Upper lobe of right lung (tissue), 1 donor: ENCODE measurements at regions not wholly inside any gene's neighbourhood (a gene's known extent, or its start where the extent isn't known, plus 50 kb on each side); places are given as distances from the start of the nearest gene placed in this dataset.

Source experiments
- ATAC-seq: fragments of 200-7000 bp; cut with Tn5 transposase; one replicate; pipeline ENCODE4 v1.9.1; 2020; ENCODE audit warnings: mild to moderate bottlenecking, moderate library complexity
- DNase-seq: peaks from one replicate; pipeline ENCODE4 v3.0.0-alpha.2; 2020
- H3K27ac ChIP-seq: fragments of 200-600 bp; one replicate; pipeline ENCODE4 v1.8.0; 2022
- H3K27me3 ChIP-seq: fragments of 200-600 bp; one replicate; pipeline ENCODE4 v1.8.0; 2022; ENCODE audit warnings: mild to moderate bottlenecking
- H3K36me3 ChIP-seq: fragments of 200-600 bp; one replicate; pipeline ENCODE4 v1.8.0; 2022
- H3K4me1 ChIP-seq: fragments of 200-600 bp; one replicate; pipeline ENCODE4 v1.8.0; 2022
- H3K4me3 ChIP-seq: fragments of 200-600 bp; one replicate; pipeline ENCODE4 v1.8.0; 2022; ENCODE audit warnings: mild to moderate bottlenecking
- H3K9me3 ChIP-seq: fragments of 200-600 bp; one replicate; pipeline ENCODE4 v1.8.0; 2022
- intact Hi-C: fragments of 100-400 bp; cut with DNase I; formaldehyde crosslinking; loops from one replicate; pipeline ENCODE4 v1.11.0; 2022
- TF ChIP-seq, protein P1 (sequence below): fragments of 200-600 bp; IDR thresholded peaks from one replicate; pipeline ENCODE4 v1.8.0; 2022; ENCODE audit warnings: antibody characterized with exemption
- donor health status: DM: no; HTN: yes; CAD: no; lungs with severe emphysema.

- Histone ChIP-seq H3K27me3 (no peaks in the 10 kb centered on the region), H3K4me3 (no peak overlapping the region), H3K4me1 (peaks cover 14% of the 10 kb centered on the region), H3K27ac (no peak overlapping the region), H3K9me3 (no peaks in the 10 kb centered on the region), H3K36me3 (no peaks in the 10 kb centered on the region)
- intact Hi-C loops = no loop called here
- DNase-seq (no peak), ATAC-seq (no peak)
- TF ChIP-seq, protein P1, sequence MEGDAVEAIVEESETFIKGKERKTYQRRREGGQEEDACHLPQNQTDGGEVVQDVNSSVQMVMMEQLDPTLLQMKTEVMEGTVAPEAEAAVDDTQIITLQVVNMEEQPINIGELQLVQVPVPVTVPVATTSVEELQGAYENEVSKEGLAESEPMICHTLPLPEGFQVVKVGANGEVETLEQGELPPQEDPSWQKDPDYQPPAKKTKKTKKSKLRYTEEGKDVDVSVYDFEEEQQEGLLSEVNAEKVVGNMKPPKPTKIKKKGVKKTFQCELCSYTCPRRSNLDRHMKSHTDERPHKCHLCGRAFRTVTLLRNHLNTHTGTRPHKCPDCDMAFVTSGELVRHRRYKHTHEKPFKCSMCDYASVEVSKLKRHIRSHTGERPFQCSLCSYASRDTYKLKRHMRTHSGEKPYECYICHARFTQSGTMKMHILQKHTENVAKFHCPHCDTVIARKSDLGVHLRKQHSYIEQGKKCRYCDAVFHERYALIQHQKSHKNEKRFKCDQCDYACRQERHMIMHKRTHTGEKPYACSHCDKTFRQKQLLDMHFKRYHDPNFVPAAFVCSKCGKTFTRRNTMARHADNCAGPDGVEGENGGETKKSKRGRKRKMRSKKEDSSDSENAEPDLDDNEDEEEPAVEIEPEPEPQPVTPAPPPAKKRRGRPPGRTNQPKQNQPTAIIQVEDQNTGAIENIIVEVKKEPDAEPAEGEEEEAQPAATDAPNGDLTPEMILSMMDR = no peak
These were observed 105.0 kb upstream of the BEND6 start for GRCh38 chr6:56849896-56850295.

DNA sequence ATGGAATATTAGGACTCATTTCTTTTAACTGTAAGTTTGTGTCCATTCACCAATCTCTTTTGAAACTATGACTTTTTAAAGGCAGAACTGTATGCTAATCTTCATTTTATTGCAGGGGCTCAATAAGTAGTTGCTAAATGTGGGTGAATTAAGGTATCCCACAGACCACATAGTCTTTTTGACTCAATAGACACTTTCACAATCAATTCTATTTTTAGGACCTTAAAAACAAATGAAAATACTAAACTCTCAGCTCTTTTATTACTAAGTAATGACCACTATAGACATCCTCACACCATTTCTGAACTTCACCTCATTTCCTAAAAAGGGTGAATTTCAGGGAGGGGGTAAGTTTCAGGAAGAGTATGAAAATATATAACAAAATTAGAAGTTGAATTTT, 106.8 kb upstream of the BEND6 start:
- DNase-seq (no peak), ATAC-seq (no peak)
- intact Hi-C loops = no loop called here
- H3K27me3 ChIP-seq = no peaks in the 10 kb centered on the region
- H3K4me3 ChIP-seq = no peak overlapping the region
- no peaks in the 10 kb centered on the region for H3K36me3 ChIP-seq
- H3K9me3 ChIP-seq = no peaks in the 10 kb centered on the region
- TF ChIP-seq, protein P1 = no peak
- peaks cover 14% of the 10 kb centered on the region for H3K4me1 ChIP-seq
- no peak overlapping the region for H3K27ac ChIP-seq

DNA sequence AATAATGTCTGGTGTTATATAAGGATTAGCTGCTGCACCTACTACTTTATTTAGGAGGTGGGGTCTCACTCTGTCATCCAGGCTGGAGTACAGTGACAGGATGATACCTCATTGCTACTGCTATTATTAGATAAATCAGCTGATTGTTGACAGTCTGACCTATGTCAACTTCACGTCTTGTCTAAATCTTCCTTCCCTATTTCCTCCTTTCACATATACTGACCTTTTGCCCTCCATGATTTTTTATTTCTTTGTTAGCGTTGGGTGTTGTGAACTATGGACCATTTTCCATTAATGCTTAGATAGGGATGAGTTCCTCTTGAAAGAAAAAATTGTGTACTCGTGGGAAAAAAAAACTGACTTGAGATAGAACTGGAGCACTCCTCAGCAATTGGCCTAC, 109.9 kb upstream of the BEND6 start:
- H3K27me3 ChIP-seq = no peaks in the 10 kb centered on the region
- ATAC-seq (no peak), DNase-seq (no peak)
- H3K4me1 ChIP-seq = no peaks in the 10 kb centered on the region
- intact Hi-C loops = no loop called here
- no peaks in the 10 kb centered on the region for H3K36me3 ChIP-seq
- no peaks in the 10 kb centered on the region for H3K9me3 ChIP-seq
- no peak overlapping the region for H3K27ac ChIP-seq
- no peak overlapping the region for H3K4me3 ChIP-seq
- TF ChIP-seq, protein P1 = no peak

DNA sequence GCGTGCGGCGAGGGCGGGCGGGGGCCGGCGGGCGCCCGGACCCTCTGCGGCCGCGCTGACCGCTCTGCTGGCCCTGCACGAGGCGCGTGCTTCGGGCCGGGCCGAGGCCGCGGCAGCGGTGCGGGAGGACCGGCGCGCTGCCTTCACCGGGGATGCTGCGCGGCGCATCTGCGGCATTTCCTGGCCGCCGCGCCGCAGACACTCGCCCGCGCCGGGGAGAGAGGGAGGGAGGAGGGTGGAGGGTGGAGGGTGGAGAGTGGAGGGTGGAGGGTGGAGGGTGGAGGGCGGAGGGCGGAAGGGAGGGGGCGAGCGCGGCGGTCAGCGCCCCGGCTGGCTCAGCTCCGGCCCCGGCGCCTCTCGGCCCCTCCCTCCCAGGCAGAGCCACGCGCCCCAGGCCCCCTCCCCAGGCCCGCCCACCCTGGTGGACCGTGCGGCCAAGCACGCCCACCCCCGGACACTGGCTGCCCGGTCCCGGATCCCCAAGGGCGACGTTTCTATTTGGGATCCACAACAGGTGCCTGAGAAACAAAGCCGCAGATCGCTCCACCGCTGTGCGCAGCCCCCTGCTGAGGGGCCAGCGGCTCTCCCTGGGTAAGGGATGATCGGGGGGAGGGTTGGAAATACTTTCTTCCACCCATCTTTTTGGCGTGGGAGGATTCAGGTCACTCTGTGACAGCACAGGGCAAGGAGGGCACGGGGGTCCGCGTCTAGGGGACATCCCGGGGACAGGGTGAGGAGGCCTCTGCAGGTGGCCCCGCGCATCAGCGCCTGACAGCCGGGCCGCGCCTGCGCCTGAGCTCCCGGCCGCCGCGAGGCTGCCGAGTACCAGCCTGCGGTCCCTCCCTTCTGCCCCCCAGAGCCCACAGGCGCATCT, 111.2 kb upstream of the BEND6 start:
- Histone ChIP-seq H3K4me1 (no peaks in the 10 kb centered on the region), H3K27ac (peak overlapping the region; percentile 74), H3K4me3 (peak overlapping the region; percentile 60), H3K27me3 (no peaks in the 10 kb centered on the region), H3K9me3 (no peaks in the 10 kb centered on the region), H3K36me3 (no peaks in the 10 kb centered on the region)
- peak; percentile 84 for DNase-seq
- TF ChIP-seq, protein P1 = no peak
- ATAC-seq = peak; percentile 92
- intact Hi-C loops = no loop called here

DNA sequence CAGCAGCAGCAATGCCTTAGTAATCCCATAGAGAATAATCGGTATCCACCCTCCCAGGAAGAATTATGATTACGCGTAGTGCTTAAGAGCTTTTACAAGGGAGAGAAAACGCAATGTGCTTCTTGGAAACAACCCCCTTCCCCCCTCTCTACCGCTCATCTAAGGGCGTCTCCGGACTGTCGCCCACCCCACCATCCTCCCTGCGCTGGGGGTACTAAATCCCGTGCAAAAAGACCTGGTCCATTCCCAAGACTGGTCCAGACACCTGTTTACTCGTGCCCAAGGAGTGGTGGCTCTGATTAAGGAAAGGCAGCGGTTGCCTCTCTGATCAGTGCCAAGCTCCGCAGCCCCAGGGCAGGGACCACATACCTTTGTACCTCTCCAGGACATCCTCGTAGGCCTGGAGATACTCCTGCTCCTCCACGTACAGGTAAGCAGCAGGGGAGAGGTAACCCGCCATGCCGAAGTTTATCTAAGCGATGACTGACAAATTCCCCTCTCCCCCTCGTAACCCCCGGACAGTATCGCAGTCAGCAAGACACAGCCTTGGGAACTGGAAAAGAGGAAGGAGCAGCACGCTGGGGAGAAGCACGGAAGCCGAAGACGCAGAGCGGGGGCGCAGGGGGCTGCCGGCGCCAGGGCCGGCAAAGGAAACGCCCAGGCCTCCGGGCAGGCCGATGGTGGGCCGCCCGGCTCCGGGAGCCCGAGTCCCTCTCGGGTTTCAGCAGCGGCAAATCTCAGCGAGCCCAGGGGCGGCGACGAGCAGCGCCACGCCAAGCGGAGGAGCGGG, 112.0 kb upstream of the BEND6 start:
- H3K4me1 ChIP-seq = no peaks in the 10 kb centered on the region
- DNase-seq = peak; percentile 77
- intact Hi-C loops = no loop called here
- no peaks in the 10 kb centered on the region for H3K9me3 ChIP-seq
- H3K4me3 ChIP-seq = peak overlapping the region; percentile 60
- no peaks in the 10 kb centered on the region for H3K36me3 ChIP-seq
- ATAC-seq = peak; percentile 67
- H3K27ac ChIP-seq = peak overlapping the region; percentile 74
- TF ChIP-seq, protein P1 = no peak
- H3K27me3 ChIP-seq = no peaks in the 10 kb centered on the region
